ENCODE measurements at regions not wholly inside any gene's neighbourhood (a gene's known extent, or its start where the extent isn't known, plus 50 kb on each side); places are given as distances from the start of the nearest gene placed in this dataset.

GRCh38 chrX:116749943-116750342 is 287.2 kb upstream of the CT83 start:
- Histone ChIP-seq H3K9ac (ENCODE audit: low read length) (no peak overlapping the region), H3K27me3 (ENCODE audit: control insufficient read depth in 1 of 2, insufficient read depth in 1 of 2, low read length in 2 of 2) (no peaks in the 10 kb centered on the region), H3K4me2 (ENCODE audit: low read length, poor library complexity, severe bottlenecking) (no peak overlapping the region), H3K9me3 (ENCODE audit: control insufficient read depth, low read length) (no peaks in the 10 kb centered on the region), H3K79me1 (replicated peaks; ENCODE audit: low read length, poor library complexity, severe bottlenecking) (no peaks in the 10 kb centered on the region), H3K36me3 (ENCODE audit: control insufficient read depth in 1 of 2, insufficient read depth in 2 of 2, low read depth in 1 of 2, low read length in 2 of 2) (no peaks in the 10 kb centered on the region), H2BK120ac (ENCODE audit: low read depth, low read length) (no peak overlapping the region), H4K91ac (ENCODE audit: low read length) (no peak overlapping the region), H3K4ac (ENCODE audit: low read depth in 1 of 2, low read length in 2 of 2) (no peak overlapping the region), H3K14ac (ENCODE audit: low read length in 2 of 2) (no peak overlapping the region), H3K18ac (ENCODE audit: low read depth in 1 of 2, low read length in 2 of 2) (no peak overlapping the region), H2AK5ac (ENCODE audit: low read length, severe bottlenecking) (no peak overlapping the region), H3K27ac (ENCODE audit: low read length, poor library complexity, severe bottlenecking) (no peak overlapping the region), H3K4me3 (ENCODE audit: insufficient read depth in 1 of 2, low read depth in 1 of 2, low read length in 2 of 2) (no peak overlapping the region), H2BK12ac (ENCODE audit: low read length in 2 of 2) (no peak overlapping the region), H2AFZ (ENCODE audit: low read depth, low read length) (no peak overlapping the region), H3K4me1 (ENCODE audit: control insufficient read depth, insufficient read depth, low read depth, low read length) (no peaks in the 10 kb centered on the region), H4K8ac (ENCODE audit: low read length) (no peak overlapping the region), H2BK5ac (ENCODE audit: low read depth, low read length, poor library complexity, severe bottlenecking) (no peak overlapping the region), H2BK15ac (ENCODE audit: low read depth, poor library complexity, severe bottlenecking) (no peak overlapping the region), H3K23ac (ENCODE audit: low read length in 2 of 2) (no peak overlapping the region)
- WGBS: no CpG with 5 or more reads among the region's 3 CpGs
- no peak for DNase-seq

- no peak overlapping the region for H2AK5ac ChIP-seq (ENCODE audit: low read length, severe bottlenecking)
- no peak overlapping the region for H2BK12ac ChIP-seq (ENCODE audit: low read length in 2 of 2)
- H3K9ac ChIP-seq (ENCODE audit: low read length): no peak overlapping the region
- WGBS: 50% methylated on average over 1 of the region's 2 CpGs
- H3K4me1 ChIP-seq (ENCODE audit: control insufficient read depth, insufficient read depth, low read depth, low read length): no peaks in the 10 kb centered on the region
- no peak overlapping the region for H2AFZ ChIP-seq (ENCODE audit: low read depth, low read length)
- no peak overlapping the region for H4K91ac ChIP-seq (ENCODE audit: low read length)
- no peaks in the 10 kb centered on the region for H3K79me1 ChIP-seq (replicated peaks; ENCODE audit: low read length, poor library complexity, severe bottlenecking)
- H3K4ac ChIP-seq (ENCODE audit: low read depth in 1 of 2, low read length in 2 of 2): no peak overlapping the region
- H2BK5ac ChIP-seq (ENCODE audit: low read depth, low read length, poor library complexity, severe bottlenecking): no peak overlapping the region
- H3K4me2 ChIP-seq (ENCODE audit: low read length, poor library complexity, severe bottlenecking): no peak overlapping the region
- H4K8ac ChIP-seq (ENCODE audit: low read length): no peak overlapping the region
- no peak overlapping the region for H2BK120ac ChIP-seq (ENCODE audit: low read depth, low read length)
- H3K27me3 ChIP-seq (ENCODE audit: control insufficient read depth in 1 of 2, insufficient read depth in 1 of 2, low read length in 2 of 2): no peaks in the 10 kb centered on the region
- no peaks in the 10 kb centered on the region for H3K36me3 ChIP-seq (ENCODE audit: control insufficient read depth in 1 of 2, insufficient read depth in 2 of 2, low read depth in 1 of 2, low read length in 2 of 2)
- no peak overlapping the region for H2BK15ac ChIP-seq (ENCODE audit: low read depth, poor library complexity, severe bottlenecking)
- H3K9me3 ChIP-seq (ENCODE audit: control insufficient read depth, low read length): no peaks in the 10 kb centered on the region
- no peak for DNase-seq
- no peak overlapping the region for H3K23ac ChIP-seq (ENCODE audit: low read length in 2 of 2)
- no peak overlapping the region for H3K27ac ChIP-seq (ENCODE audit: low read length, poor library complexity, severe bottlenecking)
- no peak overlapping the region for H3K18ac ChIP-seq (ENCODE audit: low read depth in 1 of 2, low read length in 2 of 2)
- no peak overlapping the region for H3K4me3 ChIP-seq (ENCODE audit: insufficient read depth in 1 of 2, low read depth in 1 of 2, low read length in 2 of 2)
- no peak overlapping the region for H3K14ac ChIP-seq (ENCODE audit: low read length in 2 of 2)
Measured at GRCh38 chrX:116732214-116732613, 269.4 kb upstream of the CT83 start.

- Histone ChIP-seq H4K8ac (ENCODE audit: low read length) (no peak overlapping the region), H3K36me3 (ENCODE audit: control insufficient read depth in 1 of 2, insufficient read depth in 2 of 2, low read depth in 1 of 2, low read length in 2 of 2) (no peaks in the 10 kb centered on the region), H3K9me3 (ENCODE audit: control insufficient read depth, low read length) (no peaks in the 10 kb centered on the region), H3K4me1 (ENCODE audit: control insufficient read depth, insufficient read depth, low read depth, low read length) (no peaks in the 10 kb centered on the region), H2BK12ac (ENCODE audit: low read length in 2 of 2) (no peak overlapping the region), H2BK120ac (ENCODE audit: low read depth, low read length) (no peak overlapping the region), H3K27ac (ENCODE audit: low read length, poor library complexity, severe bottlenecking) (no peak overlapping the region), H3K79me1 (replicated peaks; ENCODE audit: low read length, poor library complexity, severe bottlenecking) (no peaks in the 10 kb centered on the region), H3K14ac (ENCODE audit: low read length in 2 of 2) (no peak overlapping the region), H2BK15ac (ENCODE audit: low read depth, poor library complexity, severe bottlenecking) (no peak overlapping the region), H4K91ac (ENCODE audit: low read length) (no peak overlapping the region), H3K18ac (ENCODE audit: low read depth in 1 of 2, low read length in 2 of 2) (no peak overlapping the region), H3K4me3 (ENCODE audit: insufficient read depth in 1 of 2, low read depth in 1 of 2, low read length in 2 of 2) (no peak overlapping the region), H2AK5ac (ENCODE audit: low read length, severe bottlenecking) (no peak overlapping the region), H2BK5ac (ENCODE audit: low read depth, low read length, poor library complexity, severe bottlenecking) (no peak overlapping the region), H3K4ac (ENCODE audit: low read depth in 1 of 2, low read length in 2 of 2) (no peak overlapping the region), H3K23ac (ENCODE audit: low read length in 2 of 2) (no peak overlapping the region), H3K27me3 (ENCODE audit: control insufficient read depth in 1 of 2, insufficient read depth in 1 of 2, low read length in 2 of 2) (no peaks in the 10 kb centered on the region), H3K4me2 (ENCODE audit: low read length, poor library complexity, severe bottlenecking) (no peak overlapping the region), H2AFZ (ENCODE audit: low read depth, low read length) (no peak overlapping the region), H3K9ac (ENCODE audit: low read length) (no peak overlapping the region)
- 65% methylated on average over 3 of the region's 4 CpGs for WGBS
- DNase-seq: no peak
Measured at GRCh38 chrX:116726806-116727205, 264.0 kb upstream of the CT83 start.

GRCh38 chrX:116694046-116694445 is 231.3 kb upstream of the CT83 start:
- Histone ChIP-seq H3K18ac (ENCODE audit: low read depth in 1 of 2, low read length in 2 of 2) (no peak overlapping the region), H3K27me3 (ENCODE audit: control insufficient read depth in 1 of 2, insufficient read depth in 1 of 2, low read length in 2 of 2) (no peaks in the 10 kb centered on the region), H2AK5ac (ENCODE audit: low read length, severe bottlenecking) (no peak overlapping the region), H3K4me3 (ENCODE audit: insufficient read depth in 1 of 2, low read depth in 1 of 2, low read length in 2 of 2) (no peak overlapping the region), H3K9me3 (ENCODE audit: control insufficient read depth, low read length) (peaks cover 5% of the 10 kb centered on the region), H2BK15ac (ENCODE audit: low read depth, poor library complexity, severe bottlenecking) (no peak overlapping the region), H2BK5ac (ENCODE audit: low read depth, low read length, poor library complexity, severe bottlenecking) (no peak overlapping the region), H2BK120ac (ENCODE audit: low read depth, low read length) (no peak overlapping the region), H3K9ac (ENCODE audit: low read length) (no peak overlapping the region), H3K4me2 (ENCODE audit: low read length, poor library complexity, severe bottlenecking) (no peak overlapping the region), H3K27ac (ENCODE audit: low read length, poor library complexity, severe bottlenecking) (no peak overlapping the region), H3K4me1 (ENCODE audit: control insufficient read depth, insufficient read depth, low read depth, low read length) (no peaks in the 10 kb centered on the region), H3K23ac (ENCODE audit: low read length in 2 of 2) (no peak overlapping the region), H2AFZ (ENCODE audit: low read depth, low read length) (no peak overlapping the region), H3K36me3 (ENCODE audit: control insufficient read depth in 1 of 2, insufficient read depth in 2 of 2, low read depth in 1 of 2, low read length in 2 of 2) (no peaks in the 10 kb centered on the region), H4K8ac (ENCODE audit: low read length) (no peak overlapping the region), H3K14ac (ENCODE audit: low read length in 2 of 2) (no peak overlapping the region), H2BK12ac (ENCODE audit: low read length in 2 of 2) (no peak overlapping the region), H3K79me1 (replicated peaks; ENCODE audit: low read length, poor library complexity, severe bottlenecking) (no peaks in the 10 kb centered on the region), H4K91ac (ENCODE audit: low read length) (no peak overlapping the region), H3K4ac (ENCODE audit: low read depth in 1 of 2, low read length in 2 of 2) (no peak overlapping the region)
- DNase-seq: no peak
- 95% methylated on average over 16 of the region's 19 CpGs for WGBS

All from mesenchymal stem cell (in vitro differentiated cells and primary cell).